Keratinocyte (primary cell): ENCODE measurements at regions not wholly inside any gene's neighbourhood (a gene's known extent, or its start where the extent isn't known, plus 50 kb on each side); places are given as distances from the start of the nearest gene placed in this dataset.

ENCODE experiments used
- DNase-seq: peaks from one replicate; pipeline ENCODE4 v3.0.0-alpha.2; 2011; ENCODE audit warnings: low read depth, missing footprints, low spot score
- FAIRE-seq: peaks from 2 replicates; lab custom pipeline; 2011; peaks lifted over from hg19 to GRCh38; lab: Jason Lieb, UNC
- H2AFZ ChIP-seq: 2 replicates; pipeline ENCODE4 v1.6.0; 2012; ENCODE audit warnings: low read length, control low read depth, inconsistent platforms; ENCODE audit not compliant: control insufficient read depth
- H3K27ac ChIP-seq: 2 replicates; pipeline ENCODE4 v1.5.1; 2011; ENCODE audit warnings: low read length; ENCODE audit not compliant: control insufficient read depth, insufficient read depth
- H3K27me3 ChIP-seq: 3 replicates; pipeline ENCODE4 v1.6.0; 2011; ENCODE audit warnings: low read length; ENCODE audit not compliant: control insufficient read depth, insufficient read depth; ENCODE audit errors: extremely low read depth
- H3K36me3 ChIP-seq, 2 experiments: 2 replicates in 1 of 2; 3 replicates in 1 of 2; pipeline ENCODE4 v1.5.1; 2011; ENCODE audit warnings: low read length in 2 of 2, mild to moderate bottlenecking in 1 of 2; ENCODE audit not compliant: control insufficient read depth in 2 of 2, insufficient read depth in 2 of 2; ENCODE audit errors: extremely low read depth in 1 of 2
- H3K4me1 ChIP-seq: 3 replicates; pipeline ENCODE4 v1.5.1; 2011; ENCODE audit warnings: low read length; ENCODE audit not compliant: control insufficient read depth, insufficient read depth; ENCODE audit errors: extremely low read depth
- H3K4me2 ChIP-seq: 3 replicates; pipeline ENCODE4 v1.6.0; 2011; ENCODE audit warnings: low read depth, low read length; ENCODE audit not compliant: control insufficient read depth, insufficient read depth; ENCODE audit errors: extremely low read depth
- H3K4me3 ChIP-seq, 3 experiments: fragments of 200-600 bp in 1 of 3; sonication (generic) in 1 of 3; 2 replicates in 2 of 3; 3 replicates in 1 of 3; pipeline ENCODE4 v1.5.1; 2011 to 2016; ENCODE audit warnings: low read length in 3 of 3, mild to moderate bottlenecking in 3 of 3, control low read depth in 2 of 3, inconsistent platforms in 1 of 3, low read depth in 1 of 3, mixed read lengths in 1 of 3, mixed run types in 1 of 3, moderate library complexity in 1 of 3; ENCODE audit not compliant: control insufficient read depth in 2 of 3, insufficient read depth in 2 of 3; ENCODE audit errors: extremely low read depth in 1 of 3
- H3K79me2 ChIP-seq: 2 replicates; pipeline ENCODE4 v1.6.0; 2012; ENCODE audit warnings: low read length; ENCODE audit not compliant: control insufficient read depth, insufficient read depth
- H3K9ac ChIP-seq: 3 replicates; pipeline ENCODE4 v1.6.0; 2011; ENCODE audit warnings: low read length; ENCODE audit not compliant: control insufficient read depth, insufficient read depth; ENCODE audit errors: extremely low read depth
- H3K9me1 ChIP-seq: 3 replicates; pipeline ENCODE4 v1.6.0; 2011; ENCODE audit warnings: low read length; ENCODE audit not compliant: control insufficient read depth, insufficient read depth; ENCODE audit errors: extremely low read depth
- H3K9me3 ChIP-seq: 2 replicates; pipeline ENCODE4 v1.5.1; 2012; ENCODE audit warnings: low read depth, low read length; ENCODE audit not compliant: control insufficient read depth
- H4K20me1 ChIP-seq: 3 replicates; pipeline ENCODE4 v1.6.0; 2011; ENCODE audit warnings: low read length; ENCODE audit not compliant: control insufficient read depth, insufficient read depth; ENCODE audit errors: extremely low read depth
- CTCF ChIP-seq, 3 experiments: IDR thresholded peaks in 1 of 3; conservative IDR thresholded peaks in 1 of 3; optimal IDR thresholded peaks in 1 of 3; 2 replicates in 2 of 3; 3 replicates in 1 of 3; pipeline versions ENCODE3 to v1.5.1; 2011; ENCODE audit warnings: low read length in 3 of 3, mild to moderate bottlenecking in 3 of 3, moderate library complexity in 2 of 3, control low read depth in 1 of 3, inconsistent platforms in 1 of 3; ENCODE audit not compliant: insufficient read depth in 2 of 3; ENCODE audit errors: extremely low read depth in 1 of 3
- EZH2 ChIP-seq: IDR thresholded peaks from one replicate; pipeline ENCODE4 v1.6.1; 2012; ENCODE audit warnings: inconsistent platforms, mild to moderate bottlenecking, low read length, moderate library complexity
- dilution Hi-C: fragments of 300-500 bp; cut with MboI; formaldehyde crosslinking; loops from one replicate; pipeline ENCODE4 v1.7.0; 2020; ENCODE audit warnings: low sequenced_read_pairs; ENCODE audit not compliant: extremely low pct_ligation_motif_present

- Histone ChIP-seq H3K4me3 (no peak overlapping the region), H3K9me1 (no peaks in the 10 kb centered on the region), H3K4me1 (no peaks in the 10 kb centered on the region), H4K20me1 (no peaks in the 10 kb centered on the region), H3K79me2 (no peaks in the 10 kb centered on the region), H3K36me3 (no peaks in the 10 kb centered on the region), H3K4me2 (no peak overlapping the region), H2AFZ (no peak overlapping the region), H3K27ac (no peak overlapping the region), H3K9ac (no peak overlapping the region), H3K27me3 (no peaks in the 10 kb centered on the region), H3K9me3 (no peaks in the 10 kb centered on the region)
- dilution Hi-C loops: no loop called here
- DNase-seq: no peak
- FAIRE-seq: no peak
- no peak for TF ChIP-seq EZH2
- TF ChIP-seq CTCF (optimal IDR thresholded peaks at IDR 0.05 in 1 of 3, IDR thresholded peaks at IDR 0.05 in 1 of 3, conservative IDR thresholded peaks at IDR 0.05 in 1 of 3; ENCODE audit: extremely low read depth in 1 of 3, insufficient read depth in 2 of 3, low read length in 3 of 3): no peak
These were observed 94.6 kb upstream of the SGCD start for GRCh38 chr5:156232251-156232869.

- H4K20me1 ChIP-seq: no peaks in the 10 kb centered on the region
- TF ChIP-seq EZH2 (no peak), CTCF (optimal IDR thresholded peaks at IDR 0.05 in 1 of 3, IDR thresholded peaks at IDR 0.05 in 1 of 3, conservative IDR thresholded peaks at IDR 0.05 in 1 of 3; ENCODE audit: extremely low read depth in 1 of 3, insufficient read depth in 2 of 3, low read length in 3 of 3) (no peak)
- no peaks in the 10 kb centered on the region for H3K4me1 ChIP-seq
- H3K9me1 ChIP-seq: no peaks in the 10 kb centered on the region
- H3K4me3 ChIP-seq: no peak overlapping the region
- no peak overlapping the region for H2AFZ ChIP-seq
- no peak overlapping the region for H3K27ac ChIP-seq
- DNase-seq (no peak), FAIRE-seq (no peak)
- H3K9ac ChIP-seq: no peak overlapping the region
- H3K79me2 ChIP-seq: no peaks in the 10 kb centered on the region
- dilution Hi-C loops: no loop called here
- no peaks in the 10 kb centered on the region for H3K27me3 ChIP-seq
- no peak overlapping the region for H3K4me2 ChIP-seq
- no peaks in the 10 kb centered on the region for H3K9me3 ChIP-seq
- no peaks in the 10 kb centered on the region for H3K36me3 ChIP-seq
These were observed 89.6 kb upstream of the SGCD start for GRCh38 chr5:156237361-156237760.
